NCI-H1105 treated with DMSO at 0.1 percent for 48 hours (cell line): ENCODE measurements at regions not wholly inside any gene's neighbourhood (a gene's known extent, or its start where the extent isn't known, plus 50 kb on each side); places are given as distances from the start of the nearest gene placed in this dataset.

Experiments
- DNase-seq: peaks from one replicate; lab custom pipeline; 2025; lab: John Stamatoyannopoulos, UW

- no peak for DNase-seq
Observed at GRCh38 chr13:93140912-93141311, 85.7 kb upstream of the GPC6 start.

- no peak for DNase-seq
Observed at GRCh38 chr13:93144031-93144430, 82.6 kb upstream of the GPC6 start.

GRCh38 chr13:93145199-93145598 lies 81.4 kb upstream of the GPC6 start:
- no peak for DNase-seq

- no peak for DNase-seq
Observed at GRCh38 chr13:93146584-93147297, 79.9 kb upstream of the GPC6 start.

GRCh38 chr13:93147298-93147645 lies 79.3 kb upstream of the GPC6 start:
- DNase-seq = no peak

- DNase-seq = no peak
Observed at GRCh38 chr13:93147946-93148345, 78.7 kb upstream of the GPC6 start.

- DNase-seq = no peak
Observed at GRCh38 chr13:93151277-93151676, 75.3 kb upstream of the GPC6 start.

- no peak for DNase-seq
Observed at GRCh38 chr13:93158565-93158964, 68.0 kb upstream of the GPC6 start.

GRCh38 chr13:93169980-93170379 lies 56.6 kb upstream of the GPC6 start:
- DNase-seq = no peak

GRCh38 chr13:93172109-93172508 lies 54.5 kb upstream of the GPC6 start:
- no peak for DNase-seq

GRCh38 chr13:93173654-93174053 lies 53.0 kb upstream of the GPC6 start:
- DNase-seq = no peak

- DNase-seq = no peak
Observed at GRCh38 chr13:93174260-93174659, 52.3 kb upstream of the GPC6 start.
